Small intestine (tissue), 7 donors: ENCODE measurements at regions not wholly inside any gene's neighbourhood (a gene's known extent, or its start where the extent isn't known, plus 50 kb on each side); places are given as distances from the start of the nearest gene placed in this dataset.

ENCODE experiments used
- DNase-seq, 2 donors: peaks; one replicate each; pipeline versions ENCODE4 v3.0.0 to v3.0.0-alpha.2; 2013
- FAIRE-seq: peaks from 2 replicates; lab custom pipeline; 2012; peaks lifted over from hg19 to GRCh38; lab: Jason Lieb, UNC
- H3K27ac ChIP-seq, 3 donors: one replicate each; pipeline ENCODE4 v1.5.1; 2013; ENCODE audit warnings: low read length in 2 of 3, mild to moderate bottlenecking in 2 of 3, control low read depth in 1 of 3, inconsistent platforms in 1 of 3, low read depth in 1 of 3, moderate library complexity in 1 of 3
- H3K27me3 ChIP-seq, 3 donors: one replicate each; pipeline ENCODE4 v1.6.1; 2013; ENCODE audit warnings: low read length in 3 of 3, inconsistent platforms in 1 of 3; ENCODE audit not compliant: control insufficient read depth in 3 of 3, insufficient read depth in 3 of 3
- H3K36me3 ChIP-seq, 3 donors: one replicate each; pipeline ENCODE4 v1.6.1; 2013; ENCODE audit warnings: low read length in 3 of 3, inconsistent platforms in 1 of 3, low read depth in 1 of 3, mild to moderate bottlenecking in 1 of 3, moderate library complexity in 1 of 3; ENCODE audit not compliant: control insufficient read depth in 3 of 3, insufficient read depth in 2 of 3
- H3K4me1 ChIP-seq, 3 donors: one replicate each; pipeline ENCODE4 v1.6.1; 2013; ENCODE audit warnings: low read length in 2 of 3, inconsistent platforms in 1 of 3, low read depth in 1 of 3, mild to moderate bottlenecking in 1 of 3, moderate library complexity in 1 of 3; ENCODE audit not compliant: control insufficient read depth in 3 of 3, insufficient read depth in 2 of 3
- H3K4me3 ChIP-seq, 3 donors: one replicate each; pipeline ENCODE4 v1.5.1; 2013; ENCODE audit warnings: low read length in 3 of 3, control low read depth in 1 of 3, inconsistent platforms in 1 of 3, low read depth in 1 of 3, mild to moderate bottlenecking in 1 of 3, moderate library complexity in 1 of 3
- H3K9me3 ChIP-seq, 2 donors: one replicate each; pipeline ENCODE4 v1.6.1; 2013; ENCODE audit warnings: low read depth in 1 of 2, low read length in 1 of 2; ENCODE audit not compliant: control insufficient read depth in 2 of 2, insufficient read depth in 1 of 2
- WGBS, 3 donors: extraction: QIAGEN DNeasy Blood & Tissue Kit; methylation state at CpG; one replicate each; pipeline ENCODE4 v1.1.7; 2013; 5-methylcytosine and 5-hydroxymethylcytosine counted together
- donor health status: healthy with polysubstance abuse.
- donor health status: control.
- donor health status: control.
- donor health status: Bipolar disorder and iron deficiency.
- donor health status: healthy.

- H3K36me3 ChIP-seq: no peaks in the 10 kb centered on the region
- H3K9me3 ChIP-seq: no peaks in the 10 kb centered on the region
- 36 to 76% (median 43%) methylated on average over 1 of the region's 1 CpG for WGBS, 3 donors
- no peaks in the 10 kb centered on the region for H3K27me3 ChIP-seq
- FAIRE-seq (no peak), DNase-seq (no peak)
- H3K4me3 ChIP-seq: no peak overlapping the region
- H3K27ac ChIP-seq: no peak overlapping the region
- no peaks in the 10 kb centered on the region for H3K4me1 ChIP-seq
Observed at GRCh38 chrX:141989134-141989533, 85.4 kb downstream of the MAGEC1 start.

- no peak for FAIRE-seq
- WGBS, 3 donors: 49 to 83% (median 74%) methylated on average over 3 of the region's 3 CpGs
- Histone ChIP-seq H3K4me3 (no peak overlapping the region), H3K9me3 (peaks cover 0 to 8% of the 10 kb centered on the region in 2 donors), H3K27me3 (no peaks in the 10 kb centered on the region), H3K36me3 (no peaks in the 10 kb centered on the region), H3K27ac (no peak overlapping the region), H3K4me1 (no peaks in the 10 kb centered on the region)
- no peak for DNase-seq
Observed at GRCh38 chrX:141982296-141982695, 78.6 kb downstream of the MAGEC1 start.

GRCh38 chrX:141975839-141976238 lies 72.1 kb downstream of the MAGEC1 start:
- H3K27me3 ChIP-seq: no peaks in the 10 kb centered on the region
- FAIRE-seq (no peak), DNase-seq (no peak)
- H3K4me3 ChIP-seq: no peak overlapping the region
- no peaks in the 10 kb centered on the region for H3K9me3 ChIP-seq
- H3K36me3 ChIP-seq: no peaks in the 10 kb centered on the region
- H3K27ac ChIP-seq: no peak overlapping the region
- 54 to 68% (median 60%) methylated on average over 3 of the region's 3 CpGs for WGBS, 3 donors
- no peaks in the 10 kb centered on the region for H3K4me1 ChIP-seq

GRCh38 chrX:141969706-141970105 lies 66.0 kb downstream of the MAGEC1 start:
- DNase-seq: no peak

GRCh38 chrX:141960578-141960977 lies 56.9 kb downstream of the MAGEC1 start:
- H3K4me3 ChIP-seq: no peak overlapping the region
- DNase-seq (no peak), FAIRE-seq (no peak)
- WGBS, 3 donors: 81 to 93% (median 84%) methylated on average over 4 of the region's 4 CpGs
- no peak overlapping the region for H3K27ac ChIP-seq
- H3K27me3 ChIP-seq: no peaks in the 10 kb centered on the region
- H3K36me3 ChIP-seq: no peaks in the 10 kb centered on the region
- no peaks in the 10 kb centered on the region for H3K9me3 ChIP-seq
- H3K4me1 ChIP-seq: no peaks in the 10 kb centered on the region

More at GRCh38 chrX:141969706-141970105, 66.0 kb downstream of the MAGEC1 start:
- Histone ChIP-seq H3K9me3 (no peaks in the 10 kb centered on the region), H3K4me1 (no peaks in the 10 kb centered on the region), H3K27me3 (no peaks in the 10 kb centered on the region), H3K27ac (no peak overlapping the region), H3K36me3 (no peaks in the 10 kb centered on the region), H3K4me3 (no peak overlapping the region)
- FAIRE-seq: no peak
